ENCODE measurements at regions not wholly inside any gene's neighbourhood (a gene's known extent, or its start where the extent isn't known, plus 50 kb on each side); places are given as distances from the start of the nearest gene placed in this dataset.

GRCh38 chr9:81506941-81507864, 182.1 kb downstream of the TLE1 start:
- Histone ChIP-seq H3K27ac (ENCODE audit: extremely low read length, insufficient read depth, low read length) (no peak overlapping the region), H3K27me3 (ENCODE audit: control insufficient read depth in 1 of 2, insufficient read depth in 2 of 2, low read length in 2 of 2) (no peaks in the 10 kb centered on the region), H3K4me1 (ENCODE audit: insufficient read depth, low read length) (no peaks in the 10 kb centered on the region), H3K4me2 (ENCODE audit: low read depth, low read length) (no peak overlapping the region), H3K4me3 (replicated peaks in 1 of 3; ENCODE audit: insufficient read depth in 1 of 3, low read depth in 2 of 3, low read length in 3 of 3) (no peak overlapping the region), H3K9me3 (ENCODE audit: low read length) (no peaks in the 10 kb centered on the region), H3K79me2 (ENCODE audit: insufficient read depth, low read length) (no peaks in the 10 kb centered on the region), H2AFZ (ENCODE audit: low read length) (no peak overlapping the region), H3K36me3 (replicated peaks in 1 of 2; ENCODE audit: control insufficient read depth in 1 of 2, insufficient read depth in 2 of 2, low read length in 2 of 2) (no peaks in the 10 kb centered on the region), H3K9ac (ENCODE audit: insufficient read depth, low read depth, low read length) (no peak overlapping the region), H4K20me1 (ENCODE audit: insufficient read depth, low read length) (no peaks in the 10 kb centered on the region)
- no peak for DNase-seq (ENCODE audit: low spot score)
- TF ChIP-seq MAFK (conservative IDR thresholded peaks at IDR 0.05 in 1 of 2, IDR thresholded peaks at IDR 0.05 in 1 of 2; ENCODE audit: low read length in 2 of 2) (peak; percentile 28 to 74; a peak in 3 of 4 replicates), MAFF (IDR thresholded peaks at IDR 0.05; ENCODE audit: low read depth, low read length) (peak; percentile 53), ZMYM4 (CRISPR knock-in tag; IDR thresholded peaks at IDR 0.05) (no peak), SAFB2 (CRISPR knock-in tag; IDR thresholded peaks at IDR 0.05; ENCODE audit: borderline replicate concordance, low read depth) (no peak)
- WGBS (ENCODE audit: low lambda C conversion rate): 35% methylated on average over 11 of the region's 32 CpGs
- intact Hi-C loops (cut with micrococcal nuclease; ENCODE audit: unreplicated experiment) (no loop called here), in situ Hi-C loops (cut with HindIII; ENCODE audit: extremely low pct_ligation_motif_present, low pct_unique_long_range_greater_than_20kb) (no loop called here)
- BruUV-seq (replicated peaks): no TSS peak
- POLR2A ChIA-PET: no interaction called here
- CTCF ChIA-PET (ENCODE audit: low intra/inter-chr PET ratio, low total read pairs): no interaction called here
- no peak for ATAC-seq
- FAIRE-seq: no peak

- no peaks in the 10 kb centered on the region for H3K4me1 ChIP-seq (ENCODE audit: insufficient read depth, low read length)
- no TSS peak for BruUV-seq (replicated peaks)
- ATAC-seq (no peak), DNase-seq (ENCODE audit: low spot score) (no peak), FAIRE-seq (no peak)
- no peak overlapping the region for H2AFZ ChIP-seq (ENCODE audit: low read length)
- CTCF ChIA-PET (ENCODE audit: low intra/inter-chr PET ratio, low total read pairs): no interaction called here
- H3K79me2 ChIP-seq (ENCODE audit: insufficient read depth, low read length): no peaks in the 10 kb centered on the region
- no peak overlapping the region for H3K9ac ChIP-seq (ENCODE audit: insufficient read depth, low read depth, low read length)
- no peak overlapping the region for H3K27ac ChIP-seq (ENCODE audit: extremely low read length, insufficient read depth, low read length)
- peaks cover 0 to 7% of the 10 kb centered on the region in 2 experiments; a peak in 4 of 5 replicates for H3K27me3 ChIP-seq (ENCODE audit: control insufficient read depth in 1 of 2, insufficient read depth in 2 of 2, low read length in 2 of 2)
- 4% methylated on average over 2 of the region's 2 CpGs for WGBS (ENCODE audit: low lambda C conversion rate)
- no peak overlapping the region for H3K4me2 ChIP-seq (ENCODE audit: low read depth, low read length)
- in situ Hi-C loops (cut with HindIII; ENCODE audit: extremely low pct_ligation_motif_present, low pct_unique_long_range_greater_than_20kb): no loop called here
- intact Hi-C loops (cut with micrococcal nuclease; ENCODE audit: unreplicated experiment): no loop called here
- H3K36me3 ChIP-seq (replicated peaks in 1 of 2; ENCODE audit: control insufficient read depth in 1 of 2, insufficient read depth in 2 of 2, low read length in 2 of 2): no peaks in the 10 kb centered on the region
- H3K9me3 ChIP-seq (ENCODE audit: low read length): no peaks in the 10 kb centered on the region
- H4K20me1 ChIP-seq (ENCODE audit: insufficient read depth, low read length): no peaks in the 10 kb centered on the region
- H3K4me3 ChIP-seq (replicated peaks in 1 of 3; ENCODE audit: insufficient read depth in 1 of 3, low read depth in 2 of 3, low read length in 3 of 3): no peak overlapping the region
- POLR2A ChIA-PET: no interaction called here
- TF ChIP-seq TP53 (CRISPR knock-in tag; conservative IDR thresholded peaks at IDR 0.05) (no peak), ZNF891 (CRISPR knock-in tag; IDR thresholded peaks at IDR 0.05) (no peak), HOXA9 (CRISPR knock-in tag; IDR thresholded peaks at IDR 0.05; ENCODE audit: borderline replicate concordance) (no peak), GLI4 (CRISPR knock-in tag; IDR thresholded peaks at IDR 0.05; ENCODE audit: borderline replicate concordance) (no peak), NR2C2 (CRISPR knock-in tag; IDR thresholded peaks at IDR 0.05; ENCODE audit: borderline replicate concordance) (no peak), MTF1 (CRISPR knock-in tag; IDR thresholded peaks at IDR 0.05) (no peak), ZNF274 (CRISPR knock-in tag; IDR thresholded peaks at IDR 0.05) (no peak), ZNF484 (CRISPR knock-in tag; IDR thresholded peaks at IDR 0.05; ENCODE audit: borderline replicate concordance, low read depth) (no peak), NFE2L2 (IDR thresholded peaks at IDR 0.05; ENCODE audit: low read length) (no peak)
These were observed 189.8 kb downstream of the TLE1 start for GRCh38 chr9:81499594-81499993.
